Mesenchymal stem cell (in vitro differentiated cells and primary cell): ENCODE measurements at regions not wholly inside any gene's neighbourhood (a gene's known extent, or its start where the extent isn't known, plus 50 kb on each side); places are given as distances from the start of the nearest gene placed in this dataset.

Experiments used
- DNase-seq: peaks from one replicate; pipeline ENCODE4 v3.0.0-alpha.2; 2013
- H2AFZ ChIP-seq: one replicate; pipeline ENCODE4 v1.6.1; 2013; ENCODE audit warnings: low read depth, mild to moderate bottlenecking, control low read depth, inconsistent platforms, low read length, moderate library complexity
- H2AK5ac ChIP-seq: 2 replicates; pipeline ENCODE4 v1.6.1; 2013; ENCODE audit warnings: low read length, moderate library complexity, mild to moderate bottlenecking, inconsistent platforms; ENCODE audit not compliant: severe bottlenecking
- H2BK120ac ChIP-seq: one replicate; pipeline ENCODE4 v1.6.1; 2013; ENCODE audit warnings: low read depth, mild to moderate bottlenecking, inconsistent platforms, low read length, moderate library complexity
- H2BK12ac ChIP-seq, 2 experiments: one replicate each; pipeline ENCODE4 v1.6.1; 2013; ENCODE audit warnings: inconsistent platforms in 2 of 2, low read length in 2 of 2, mild to moderate bottlenecking in 2 of 2, moderate library complexity in 2 of 2, control low read depth in 1 of 2
- H2BK15ac ChIP-seq: one replicate; pipeline ENCODE4 v1.6.1; 2013; ENCODE audit warnings: mild to moderate bottlenecking, low read depth, inconsistent platforms; ENCODE audit not compliant: poor library complexity, severe bottlenecking
- H2BK5ac ChIP-seq: 2 replicates; pipeline ENCODE4 v1.6.1; 2013; ENCODE audit warnings: low read depth, mild to moderate bottlenecking, low read length, control low read depth, inconsistent platforms; ENCODE audit not compliant: poor library complexity, severe bottlenecking
- H3K14ac ChIP-seq, 2 experiments: one replicate each; pipeline ENCODE4 v1.6.1; 2013; ENCODE audit warnings: inconsistent platforms in 2 of 2, low read length in 2 of 2, control low read depth in 1 of 2, mild to moderate bottlenecking in 1 of 2, moderate library complexity in 1 of 2
- H3K18ac ChIP-seq, 2 experiments: one replicate each; pipeline ENCODE4 v1.6.1; 2013; ENCODE audit warnings: inconsistent platforms in 2 of 2, low read length in 2 of 2, control low read depth in 1 of 2, low read depth in 1 of 2, mild to moderate bottlenecking in 1 of 2
- H3K23ac ChIP-seq, 2 experiments: one replicate each; pipeline ENCODE4 v1.6.1; 2013; ENCODE audit warnings: inconsistent platforms in 2 of 2, low read length in 2 of 2, mild to moderate bottlenecking in 2 of 2, moderate library complexity in 2 of 2, control low read depth in 1 of 2
- H3K27ac ChIP-seq: 2 replicates; pipeline ENCODE4 v1.5.1; 2013; ENCODE audit warnings: mild to moderate bottlenecking, moderate library complexity, low read length, control low read depth, inconsistent platforms; ENCODE audit not compliant: poor library complexity, severe bottlenecking
- H3K27me3 ChIP-seq, 2 experiments: 2 replicates each; pipeline versions ENCODE4 v1.6.1 to v1.7.0; 2013; ENCODE audit warnings: low read length in 2 of 2, mild to moderate bottlenecking in 2 of 2, moderate library complexity in 2 of 2, control low read depth in 1 of 2, inconsistent platforms in 1 of 2; ENCODE audit not compliant: control insufficient read depth in 1 of 2, insufficient read depth in 1 of 2
- H3K36me3 ChIP-seq, 2 experiments: 2 replicates each; pipeline versions ENCODE4 v1.6.1 to v1.7.0; 2013; ENCODE audit warnings: low read length in 2 of 2, control low read depth in 1 of 2, inconsistent platforms in 1 of 2, low read depth in 1 of 2, mild to moderate bottlenecking in 1 of 2; ENCODE audit not compliant: insufficient read depth in 2 of 2, control insufficient read depth in 1 of 2
- H3K4ac ChIP-seq, 2 experiments: one replicate each; pipeline ENCODE4 v1.6.1; 2013; ENCODE audit warnings: inconsistent platforms in 2 of 2, low read length in 2 of 2, mild to moderate bottlenecking in 2 of 2, moderate library complexity in 2 of 2, control low read depth in 1 of 2, low read depth in 1 of 2
- H3K4me1 ChIP-seq: 2 replicates; pipeline ENCODE4 v1.6.1; 2013; ENCODE audit warnings: low read depth, low read length, control low read depth; ENCODE audit not compliant: control insufficient read depth, insufficient read depth
- H3K4me2 ChIP-seq: 2 replicates; pipeline ENCODE4 v1.6.1; 2013; ENCODE audit warnings: low read length, mild to moderate bottlenecking, inconsistent platforms; ENCODE audit not compliant: poor library complexity, severe bottlenecking
- H3K4me3 ChIP-seq, 2 experiments: 2 replicates each; pipeline versions ENCODE4 v1.5.1 to v1.7.0; 2013; ENCODE audit warnings: low read length in 2 of 2, mild to moderate bottlenecking in 2 of 2, control low read depth in 1 of 2, low read depth in 1 of 2; ENCODE audit not compliant: insufficient read depth in 1 of 2
- H3K79me1 ChIP-seq: replicated peaks from 2 replicates; pipeline ENCODE4 v1.6.1; 2013; ENCODE audit warnings: mild to moderate bottlenecking, control low read depth, low read length, inconsistent platforms; ENCODE audit not compliant: poor library complexity, severe bottlenecking
- H3K9ac ChIP-seq: 2 replicates; pipeline ENCODE4 v1.7.0; 2013; ENCODE audit warnings: mild to moderate bottlenecking, low read length, moderate library complexity
- H3K9me3 ChIP-seq: 2 replicates; pipeline ENCODE4 v1.7.0; 2013; ENCODE audit warnings: mild to moderate bottlenecking, low read length; ENCODE audit not compliant: control insufficient read depth
- H4K8ac ChIP-seq: one replicate; pipeline ENCODE4 v1.6.1; 2013; ENCODE audit warnings: inconsistent platforms, mild to moderate bottlenecking, low read length, moderate library complexity
- H4K91ac ChIP-seq: one replicate; pipeline ENCODE4 v1.6.1; 2013; ENCODE audit warnings: mild to moderate bottlenecking, low read length, inconsistent platforms
- WGBS: methylation state at CpG from one replicate; pipeline ENCODE4 v1.1.7; 2013; ENCODE audit warnings: mixed read lengths; 5-methylcytosine and 5-hydroxymethylcytosine counted together

DNA sequence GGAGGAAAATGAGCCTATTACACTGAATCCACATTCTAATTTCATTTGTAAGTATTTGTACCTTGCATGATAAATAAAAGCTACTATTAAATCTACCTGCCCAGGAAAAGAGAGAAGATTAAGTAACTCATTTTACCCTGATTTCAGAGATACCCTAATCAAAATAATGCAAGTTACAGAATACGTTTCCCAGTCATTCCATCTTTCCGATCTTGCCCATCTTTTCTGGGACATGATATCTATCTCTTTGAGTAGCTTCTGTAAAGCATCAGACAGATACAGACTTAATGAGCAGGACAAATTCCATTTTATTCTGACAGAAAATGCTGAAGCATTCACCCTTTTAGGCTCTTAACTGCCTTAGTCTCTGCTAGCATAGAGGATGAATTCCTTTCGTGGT lies 56.6 kb downstream of the SPRY2 start:
- Histone ChIP-seq H3K9me3 (peaks cover 8% of the 10 kb centered on the region), H3K4ac (no peak overlapping the region), H3K4me3 (no peak overlapping the region), H2AFZ (no peak overlapping the region), H3K9ac (no peak overlapping the region), H3K23ac (no peak overlapping the region), H3K36me3 (no peaks in the 10 kb centered on the region), H2BK5ac (no peak overlapping the region), H3K79me1 (no peaks in the 10 kb centered on the region), H4K91ac (no peak overlapping the region), H3K27me3 (no peaks in the 10 kb centered on the region), H3K18ac (no peak overlapping the region), H2BK12ac (no peak overlapping the region), H2BK120ac (no peak overlapping the region), H2BK15ac (no peak overlapping the region), H3K4me1 (no peaks in the 10 kb centered on the region), H3K4me2 (no peak overlapping the region), H2AK5ac (no peak overlapping the region), H3K14ac (no peak overlapping the region), H3K27ac (no peak overlapping the region), H4K8ac (no peak overlapping the region)
- 87% methylated on average over 3 of the region's 3 CpGs for WGBS
- no peak for DNase-seq

DNA sequence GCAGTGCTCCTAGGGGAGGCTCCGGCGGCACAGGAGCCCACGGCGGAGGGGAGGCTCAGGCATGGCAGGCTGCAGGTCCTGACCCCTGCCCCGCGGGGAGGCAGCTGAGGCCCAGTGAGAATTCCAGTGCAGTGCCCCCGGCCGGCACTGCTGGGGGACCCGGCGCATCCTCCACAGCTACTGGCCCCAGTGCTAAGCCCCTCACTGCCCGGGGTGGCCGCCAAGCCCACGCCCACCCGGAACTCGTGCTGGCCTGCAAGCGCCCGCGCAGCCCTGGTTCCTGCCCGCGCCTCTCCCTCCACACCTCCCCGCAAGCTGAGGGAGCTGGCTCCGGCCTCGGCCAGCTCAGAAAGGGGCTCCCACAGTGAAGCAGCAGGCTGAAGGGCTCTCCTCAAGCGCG lies 62.2 kb downstream of the SPRY2 start:
- H2BK15ac ChIP-seq, result no peak overlapping the region
- no peak overlapping the region for H3K9ac ChIP-seq
- no peaks in the 10 kb centered on the region for H3K27me3 ChIP-seq
- no peak overlapping the region for H3K23ac ChIP-seq
- H4K91ac ChIP-seq, result peak overlapping the region; percentile 15
- no peak overlapping the region for H3K18ac ChIP-seq
- H3K79me1 ChIP-seq, result no peaks in the 10 kb centered on the region
- peaks cover 3% of the 10 kb centered on the region for H3K4me1 ChIP-seq
- H2AFZ ChIP-seq, result no peak overlapping the region
- H3K36me3 ChIP-seq, result no peaks in the 10 kb centered on the region
- H2AK5ac ChIP-seq, result no peak overlapping the region
- H3K14ac ChIP-seq, result no peak overlapping the region
- no peak overlapping the region for H3K4me3 ChIP-seq
- no peak overlapping the region for H3K4me2 ChIP-seq
- no peak for DNase-seq
- H3K4ac ChIP-seq, result no peak overlapping the region
- H2BK5ac ChIP-seq, result no peak overlapping the region
- no peak overlapping the region for H3K27ac ChIP-seq
- no peak overlapping the region for H2BK12ac ChIP-seq
- H4K8ac ChIP-seq, result peak overlapping the region; percentile 28
- 97% methylated on average over 21 of the region's 25 CpGs for WGBS
- no peaks in the 10 kb centered on the region for H3K9me3 ChIP-seq
- no peak overlapping the region for H2BK120ac ChIP-seq

DNA sequence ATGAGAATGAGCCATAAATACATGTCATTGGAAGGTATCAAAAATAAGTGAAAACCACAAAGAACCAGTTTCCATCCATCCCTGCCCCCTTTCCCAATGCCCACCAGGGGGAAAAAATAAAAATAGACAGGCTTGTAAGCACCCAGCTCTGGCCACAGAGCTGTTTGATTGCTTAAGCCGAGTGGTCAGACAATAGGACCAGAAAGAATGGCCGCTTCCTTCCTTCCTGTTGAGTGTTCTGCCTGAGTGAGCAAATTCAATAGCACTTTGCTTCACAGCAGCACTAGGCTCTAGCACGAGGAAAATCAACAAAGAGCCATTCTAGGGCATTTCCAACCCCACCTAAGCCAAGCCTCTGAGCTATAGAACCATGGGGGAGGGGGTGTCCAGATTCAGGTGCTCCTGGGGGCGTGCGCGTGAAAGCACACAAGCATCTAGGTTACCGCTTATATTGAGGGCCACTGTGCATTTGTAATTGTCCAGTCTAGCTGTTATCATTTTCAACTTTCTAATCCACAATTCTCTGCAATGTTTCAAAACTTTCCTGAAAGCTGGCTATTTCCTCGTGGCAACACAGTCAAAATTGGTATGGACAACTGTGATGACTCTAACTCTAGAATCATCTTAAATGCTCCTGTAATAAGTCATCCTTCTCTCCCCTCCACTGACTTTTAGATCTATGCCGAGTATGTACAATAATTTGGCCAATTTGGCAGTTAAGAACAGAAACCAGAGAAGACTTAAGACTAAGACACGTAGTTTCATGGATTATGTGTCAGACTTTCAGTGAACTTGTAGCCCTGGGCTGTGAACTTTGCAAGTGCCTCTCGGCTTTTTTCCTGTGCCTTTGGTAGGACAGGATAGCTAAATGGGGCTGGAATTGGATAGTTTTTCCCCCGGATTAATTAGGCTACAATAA lies 64.3 kb downstream of the SPRY2 start:
- Histone ChIP-seq H2AK5ac (no peak overlapping the region), H2BK12ac (no peak overlapping the region), H3K27me3 (no peaks in the 10 kb centered on the region), H4K8ac (no peak overlapping the region), H2AFZ (no peak overlapping the region), H3K4me3 (no peak overlapping the region), H3K36me3 (no peaks in the 10 kb centered on the region), H2BK5ac (no peak overlapping the region), H2BK15ac (no peak overlapping the region), H3K4ac (no peak overlapping the region), H3K4me2 (no peak overlapping the region), H2BK120ac (no peak overlapping the region), H3K79me1 (no peaks in the 10 kb centered on the region), H3K27ac (peak overlapping the region; percentile 83), H4K91ac (no peak overlapping the region), H3K14ac (no peak overlapping the region), H3K18ac (no peak overlapping the region), H3K4me1 (peaks cover 3% of the 10 kb centered on the region), H3K9ac (no peak overlapping the region), H3K9me3 (peaks cover 4% of the 10 kb centered on the region), H3K23ac (no peak overlapping the region)
- WGBS, result 82% methylated on average over 11 of the region's 12 CpGs
- DNase-seq, result no peak

DNA sequence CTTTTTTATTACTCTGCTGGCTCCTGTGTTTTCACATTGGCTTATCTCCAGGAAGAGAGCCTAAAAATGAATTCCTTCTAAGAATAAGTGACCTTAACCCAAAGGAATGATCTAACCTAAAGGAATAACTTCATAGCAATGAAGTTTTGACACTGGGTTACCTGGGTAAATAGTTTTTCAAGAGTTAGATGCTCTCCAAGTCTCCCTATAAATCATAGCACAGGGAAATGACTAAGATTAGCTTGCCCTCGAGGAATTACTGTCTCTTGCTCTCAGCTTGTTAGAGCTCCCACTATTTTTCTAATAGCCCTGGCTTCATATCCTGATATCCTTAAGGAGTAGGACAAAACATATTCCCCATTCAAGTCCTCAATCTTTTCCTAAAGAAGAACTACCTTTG lies 66.3 kb downstream of the SPRY2 start:
- no peak overlapping the region for H2AK5ac ChIP-seq
- 69% methylated on average over 1 of the region's 1 CpG for WGBS
- H4K8ac ChIP-seq, result no peak overlapping the region
- no peak overlapping the region for H3K27ac ChIP-seq
- H3K36me3 ChIP-seq, result no peaks in the 10 kb centered on the region
- no peak for DNase-seq
- H3K4me1 ChIP-seq, result peaks cover 3% of the 10 kb centered on the region
- H2BK120ac ChIP-seq, result no peak overlapping the region
- no peak overlapping the region for H3K18ac ChIP-seq
- no peak overlapping the region for H2BK12ac ChIP-seq
- H2BK15ac ChIP-seq, result no peak overlapping the region
- no peaks in the 10 kb centered on the region for H3K79me1 ChIP-seq
- no peak overlapping the region for H2AFZ ChIP-seq
- no peak overlapping the region for H3K14ac ChIP-seq
- no peak overlapping the region for H2BK5ac ChIP-seq
- H3K9me3 ChIP-seq, result peaks cover 8% of the 10 kb centered on the region
- no peak overlapping the region for H3K4me2 ChIP-seq
- H3K27me3 ChIP-seq, result no peaks in the 10 kb centered on the region
- H3K23ac ChIP-seq, result no peak overlapping the region
- no peak overlapping the region for H3K4ac ChIP-seq
- H3K9ac ChIP-seq, result no peak overlapping the region
- H4K91ac ChIP-seq, result no peak overlapping the region
- H3K4me3 ChIP-seq, result no peak overlapping the region
